Activated CD8-positive, alpha-beta T cell treated with anti-CD3 and anti-CD28 coated beads for 36 hours (primary cell): ENCODE measurements at regions not wholly inside any gene's neighbourhood (a gene's known extent, or its start where the extent isn't known, plus 50 kb on each side); places are given as distances from the start of the nearest gene placed in this dataset.

Source experiments
- ATAC-seq: fragments of 200-7000 bp; cut with Tn5 transposase; one replicate; pipeline ENCODE4 v1.10.0; 2021; ENCODE audit warnings: mild to moderate bottlenecking, moderate library complexity
- CTCF ChIA-PET: fragments of 350-600 bp; sonication (Branson Sonifier 250); formaldehyde crosslinking; loops from one replicate; lab custom pipeline; 2021; ENCODE audit warnings: antibody characterized with exemption; lab: Charles Lee
- POLR2A ChIA-PET: fragments of 350-600 bp; sonication (Branson Sonifier 250); formaldehyde crosslinking; loops from one replicate; lab custom pipeline; 2021; ENCODE audit warnings: antibody characterized with exemption; lab: Charles Lee
- DNase-seq: peaks from one replicate; pipeline ENCODE4 v3.0.0-alpha.2; 2020
- H3K27ac Mint-ChIP-seq: one replicate; pipeline ENCODE4 v1.8.0; 2021; ENCODE audit warnings: mild to moderate bottlenecking, mixed read lengths
- H3K27me3 Mint-ChIP-seq: one replicate; pipeline ENCODE4 v1.8.0; 2021; ENCODE audit warnings: mixed read lengths
- H3K36me3 Mint-ChIP-seq: one replicate; pipeline ENCODE4 v1.8.0; 2021; ENCODE audit warnings: low read depth, mixed read lengths
- H3K4me1 Mint-ChIP-seq: one replicate; pipeline ENCODE4 v1.8.0; 2021; ENCODE audit warnings: low read depth, mixed read lengths
- H3K4me3 Mint-ChIP-seq: one replicate; pipeline ENCODE4 v1.8.0; 2021; ENCODE audit warnings: mild to moderate bottlenecking, moderate library complexity, mixed read lengths
- H3K9me3 Mint-ChIP-seq: one replicate; pipeline ENCODE4 v1.8.0; 2021; ENCODE audit warnings: mixed read lengths
- intact Hi-C: fragments of 100-400 bp; cut with micrococcal nuclease; formaldehyde crosslinking; loops from one replicate; pipeline ENCODE4 v1.10.0; 2022
- TF ChIP-seq, protein P1 (sequence below): fragments of 200-600 bp; IDR thresholded peaks from one replicate; pipeline ENCODE4 v1.8.0; 2022; ENCODE audit warnings: antibody characterized with exemption, mild to moderate bottlenecking

GRCh38 chr4:164373021-164373420 is 380.9 kb upstream of the SMIM31 start:
- Mint-ChIP-seq H3K9me3 (no peaks in the 10 kb centered on the region), H3K4me3 (no peak overlapping the region), H3K27me3 (no peaks in the 10 kb centered on the region), H3K4me1 (no peaks in the 10 kb centered on the region), H3K27ac (no peak overlapping the region), H3K36me3 (no peaks in the 10 kb centered on the region)
- ChIA-PET POLR2A (no interaction called here), CTCF (no interaction called here)
- no peak for ATAC-seq
- no peak for DNase-seq
- TF ChIP-seq, protein P1, sequence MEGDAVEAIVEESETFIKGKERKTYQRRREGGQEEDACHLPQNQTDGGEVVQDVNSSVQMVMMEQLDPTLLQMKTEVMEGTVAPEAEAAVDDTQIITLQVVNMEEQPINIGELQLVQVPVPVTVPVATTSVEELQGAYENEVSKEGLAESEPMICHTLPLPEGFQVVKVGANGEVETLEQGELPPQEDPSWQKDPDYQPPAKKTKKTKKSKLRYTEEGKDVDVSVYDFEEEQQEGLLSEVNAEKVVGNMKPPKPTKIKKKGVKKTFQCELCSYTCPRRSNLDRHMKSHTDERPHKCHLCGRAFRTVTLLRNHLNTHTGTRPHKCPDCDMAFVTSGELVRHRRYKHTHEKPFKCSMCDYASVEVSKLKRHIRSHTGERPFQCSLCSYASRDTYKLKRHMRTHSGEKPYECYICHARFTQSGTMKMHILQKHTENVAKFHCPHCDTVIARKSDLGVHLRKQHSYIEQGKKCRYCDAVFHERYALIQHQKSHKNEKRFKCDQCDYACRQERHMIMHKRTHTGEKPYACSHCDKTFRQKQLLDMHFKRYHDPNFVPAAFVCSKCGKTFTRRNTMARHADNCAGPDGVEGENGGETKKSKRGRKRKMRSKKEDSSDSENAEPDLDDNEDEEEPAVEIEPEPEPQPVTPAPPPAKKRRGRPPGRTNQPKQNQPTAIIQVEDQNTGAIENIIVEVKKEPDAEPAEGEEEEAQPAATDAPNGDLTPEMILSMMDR = no peak
- intact Hi-C loops = no loop called here

DNA sequence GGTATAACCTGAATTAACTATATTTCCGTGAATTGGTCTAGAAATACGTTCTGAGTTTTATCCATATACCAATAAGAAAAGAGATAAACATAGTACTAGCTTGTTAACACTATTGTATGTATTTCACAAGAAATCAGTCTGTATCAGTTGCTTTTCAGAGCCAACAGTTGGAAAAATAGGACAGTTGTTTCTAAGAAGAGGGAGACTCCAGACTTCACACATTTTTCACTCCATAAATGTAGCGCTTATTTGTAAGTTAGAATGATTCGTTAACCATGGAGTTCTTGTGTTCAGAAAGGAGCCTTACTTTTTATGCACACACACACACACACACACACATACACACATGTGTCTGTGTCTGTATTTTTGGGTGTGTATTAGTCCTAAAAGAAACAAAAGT is 376.7 kb upstream of the SMIM31 start:
- intact Hi-C loops = no loop called here
- ChIA-PET POLR2A (no interaction called here), CTCF (no interaction called here)
- H3K36me3 Mint-ChIP-seq = no peaks in the 10 kb centered on the region
- DNase-seq (no peak), ATAC-seq (no peak)
- no peaks in the 10 kb centered on the region for H3K4me1 Mint-ChIP-seq
- no peak overlapping the region for H3K4me3 Mint-ChIP-seq
- TF ChIP-seq, protein P1 = no peak
- no peak overlapping the region for H3K27ac Mint-ChIP-seq
- no peaks in the 10 kb centered on the region for H3K9me3 Mint-ChIP-seq
- peaks cover 9% of the 10 kb centered on the region for H3K27me3 Mint-ChIP-seq

- H3K27me3 Mint-ChIP-seq = peaks cover 18% of the 10 kb centered on the region
- H3K4me3 Mint-ChIP-seq = no peak overlapping the region
- POLR2A ChIA-PET = no interaction called here
- H3K4me1 Mint-ChIP-seq = no peaks in the 10 kb centered on the region
- no peaks in the 10 kb centered on the region for H3K36me3 Mint-ChIP-seq
- intact Hi-C loops = no loop called here
- H3K9me3 Mint-ChIP-seq = no peaks in the 10 kb centered on the region
- CTCF ChIA-PET = no interaction called here
- DNase-seq (no peak), ATAC-seq (no peak)
- TF ChIP-seq, protein P1 = no peak
- no peak overlapping the region for H3K27ac Mint-ChIP-seq
Observed at GRCh38 chr4:164378361-164378760, 375.6 kb upstream of the SMIM31 start.

- Mint-ChIP-seq H3K4me3 (no peak overlapping the region), H3K4me1 (no peaks in the 10 kb centered on the region), H3K27ac (no peak overlapping the region), H3K27me3 (peaks cover 26% of the 10 kb centered on the region), H3K9me3 (no peaks in the 10 kb centered on the region), H3K36me3 (no peaks in the 10 kb centered on the region)
- TF ChIP-seq, protein P1 = no peak
- intact Hi-C loops = no loop called here
- ChIA-PET CTCF (no interaction called here), POLR2A (no interaction called here)
- no peak for ATAC-seq
- no peak for DNase-seq
Observed at GRCh38 chr4:164379694-164380093, 374.2 kb upstream of the SMIM31 start.

DNA sequence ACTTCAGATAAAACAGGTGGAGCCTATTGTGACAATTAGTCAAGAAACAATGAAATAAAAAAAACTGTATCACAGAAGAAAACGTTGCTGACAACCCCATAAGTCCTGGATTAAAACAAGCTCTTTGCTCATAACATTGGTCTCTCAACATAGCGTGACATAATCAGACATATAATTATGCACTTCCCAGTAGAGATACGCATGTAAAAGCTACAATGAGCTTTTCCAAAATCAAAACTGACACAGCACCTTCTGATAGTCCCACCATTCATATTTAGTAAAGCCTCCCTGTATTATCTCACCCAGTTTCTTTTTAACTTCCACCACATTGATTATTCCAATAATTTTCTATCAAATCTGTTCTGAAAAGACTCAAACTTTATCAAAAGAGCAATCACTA is 372.1 kb upstream of the SMIM31 start:
- CTCF ChIA-PET = no interaction called here
- POLR2A ChIA-PET = no interaction called here
- Mint-ChIP-seq H3K36me3 (no peaks in the 10 kb centered on the region), H3K4me1 (no peaks in the 10 kb centered on the region), H3K9me3 (no peaks in the 10 kb centered on the region), H3K27me3 (peaks cover 27% of the 10 kb centered on the region), H3K27ac (no peak overlapping the region), H3K4me3 (no peak overlapping the region)
- DNase-seq = no peak
- TF ChIP-seq, protein P1 = no peak
- intact Hi-C loops = no loop called here
- ATAC-seq = no peak
